Ovary (tissue), 3 donors: ENCODE measurements at regions not wholly inside any gene's neighbourhood (a gene's known extent, or its start where the extent isn't known, plus 50 kb on each side); places are given as distances from the start of the nearest gene placed in this dataset.

Source experiments
- CTCF ChIP-seq, 3 donors: fragments of 450-650 bp in 2 of 3; fragments of 200-600 bp in 1 of 3; IDR thresholded peaks; one replicate each; pipeline versions ENCODE4 v1.5.1 to v1.8.0; 2016 to 2022; ENCODE audit warnings: antibody characterized with exemption in 3 of 3, mild to moderate bottlenecking in 1 of 3
- POLR2A ChIP-seq: fragments of 450-650 bp; IDR thresholded peaks from one replicate; pipeline ENCODE4 v1.6.1; 2017; ENCODE audit warnings: antibody characterized with exemption, mild to moderate bottlenecking, moderate library complexity
- donor health status: DM: no; HTN: no; CAD: no.

GRCh38 chr12:82186282-82186681, 171.9 kb downstream of the CCDC59 start:
- no peak for TF ChIP-seq CTCF (IDR thresholded peaks at IDR 0.05)
- no peak for TF ChIP-seq POLR2A
